HG03565 (cell line): ENCODE measurements at regions not wholly inside any gene's neighbourhood (a gene's known extent, or its start where the extent isn't known, plus 50 kb on each side); places are given as distances from the start of the nearest gene placed in this dataset.
"Not testable (repeated sequence)": the region's sequence is repeated elsewhere in the genome, so short reads cannot be mapped to it uniquely, and the experiment has no call there.

Source experiments
- ATAC-seq: cut with Tn5 transposase; IDR thresholded peaks from one replicate; pipeline ENCODE4 v1.9.1; 2021; ENCODE audit warnings: mild to moderate bottlenecking, moderate library complexity; ENCODE audit not compliant: unreplicated experiment

GRCh38 chr2:39570614-39571013 is 95.1 kb upstream of the TMEM178A start:
- no peak for ATAC-seq

GRCh38 chr2:39571111-39571731 is 94.5 kb upstream of the TMEM178A start:
- no peak for ATAC-seq

- ATAC-seq, result no peak
These were observed 92.4 kb upstream of the TMEM178A start for GRCh38 chr2:39573276-39573675.

- ATAC-seq, result no peak
These were observed 83.9 kb upstream of the TMEM178A start for GRCh38 chr2:39581866-39582265.

GRCh38 chr2:39583213-39583612 is 82.5 kb upstream of the TMEM178A start:
- no peak for ATAC-seq

GRCh38 chr2:39583781-39584180 is 81.9 kb upstream of the TMEM178A start:
- no peak for ATAC-seq

GRCh38 chr2:39584283-39584965 is 81.3 kb upstream of the TMEM178A start:
- no peak for ATAC-seq

- ATAC-seq, result not testable (repeated sequence)
These were observed 80.2 kb upstream of the TMEM178A start for GRCh38 chr2:39585531-39585930.

- no peak for ATAC-seq
These were observed 78.5 kb upstream of the TMEM178A start for GRCh38 chr2:39587168-39587567.

- no peak for ATAC-seq
These were observed 78.1 kb upstream of the TMEM178A start for GRCh38 chr2:39587641-39588040.

- ATAC-seq, result peak; percentile 67
These were observed 72.0 kb upstream of the TMEM178A start for GRCh38 chr2:39593439-39594393.

GRCh38 chr2:39595116-39595515 is 70.6 kb upstream of the TMEM178A start:
- no peak for ATAC-seq

- no peak for ATAC-seq
These were observed 68.4 kb upstream of the TMEM178A start for GRCh38 chr2:39597314-39597713.

GRCh38 chr2:39602616-39603015 is 63.1 kb upstream of the TMEM178A start:
- ATAC-seq, result no peak

GRCh38 chr2:39603436-39603835 is 62.3 kb upstream of the TMEM178A start:
- no peak for ATAC-seq

- ATAC-seq, result no peak
These were observed 60.9 kb upstream of the TMEM178A start for GRCh38 chr2:39604866-39605265.

- no peak for ATAC-seq
These were observed 59.1 kb upstream of the TMEM178A start for GRCh38 chr2:39606585-39606984.

- ATAC-seq, result no peak
These were observed 58.0 kb upstream of the TMEM178A start for GRCh38 chr2:39607538-39608262.

- no peak for ATAC-seq
These were observed 57.5 kb upstream of the TMEM178A start for GRCh38 chr2:39608263-39608575.

GRCh38 chr2:39608686-39609441 is 56.9 kb upstream of the TMEM178A start:
- no peak for ATAC-seq
